CD4-positive, alpha-beta T cell treated with Interferon alpha-2 for 1 hour (primary cell): ENCODE measurements at regions not wholly inside any gene's neighbourhood (a gene's known extent, or its start where the extent isn't known, plus 50 kb on each side); places are given as distances from the start of the nearest gene placed in this dataset.

ENCODE experiments used
- DNase-seq, 2 donors: peaks; one replicate each; pipeline ENCODE4 v3.0.0-alpha.2; 2020 to 2022

DNA sequence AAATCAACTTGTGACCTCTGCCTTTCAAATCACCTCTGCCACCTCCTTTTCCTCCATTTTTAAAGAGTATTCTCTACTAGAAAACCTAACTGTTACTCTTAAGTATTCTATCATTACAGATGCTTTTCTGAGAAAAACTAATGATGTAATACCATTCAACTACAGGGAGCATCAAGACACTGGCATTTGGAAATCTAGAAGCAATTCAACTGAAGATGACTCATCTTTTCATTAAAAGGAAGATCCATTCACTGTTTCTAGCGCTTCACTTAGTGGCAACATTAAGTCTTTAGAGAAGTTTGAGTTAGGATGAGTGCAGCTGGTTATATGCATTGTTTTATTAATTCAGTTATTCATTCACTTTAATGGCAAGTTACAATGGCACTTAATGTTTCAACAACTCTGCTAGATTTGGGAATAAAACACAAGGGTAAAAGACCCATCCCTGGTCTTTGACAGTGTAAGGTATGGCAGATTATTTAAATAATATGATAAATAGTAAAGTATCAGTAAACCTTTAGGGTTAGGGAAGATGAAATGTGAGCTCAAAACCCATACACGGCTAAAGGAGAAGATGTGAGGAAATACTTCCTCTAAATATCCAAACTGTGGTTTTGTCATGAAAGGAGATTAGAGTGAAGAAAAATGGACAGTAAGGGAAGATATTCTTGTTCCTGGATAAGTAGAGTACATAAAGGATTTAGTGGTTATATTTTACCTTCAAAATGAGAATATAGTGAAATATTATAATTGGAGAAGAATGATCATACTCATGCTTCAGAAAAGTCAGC lies 61.7 kb downstream of the KCNJ2 start:
- DNase-seq: no peak

DNA sequence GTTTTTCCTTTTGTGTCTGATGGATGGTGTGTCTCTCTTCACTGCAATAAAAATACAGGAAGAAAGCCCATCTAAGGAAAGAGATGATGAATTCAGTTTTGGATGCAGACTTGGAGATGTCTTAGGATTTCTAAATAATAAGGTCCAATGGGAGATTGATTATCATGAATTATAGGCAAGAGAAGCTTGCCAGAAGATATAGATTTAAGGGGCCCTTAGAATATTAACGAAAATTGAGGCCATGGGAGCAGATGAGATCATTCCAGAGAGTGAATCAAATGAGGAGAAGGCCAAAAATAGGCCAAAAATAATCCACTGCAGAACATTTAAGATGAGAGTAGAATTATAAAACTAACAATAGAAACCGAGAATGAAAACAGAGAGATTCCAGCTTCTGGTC lies 63.1 kb downstream of the KCNJ2 start:
- no peak for DNase-seq

DNA sequence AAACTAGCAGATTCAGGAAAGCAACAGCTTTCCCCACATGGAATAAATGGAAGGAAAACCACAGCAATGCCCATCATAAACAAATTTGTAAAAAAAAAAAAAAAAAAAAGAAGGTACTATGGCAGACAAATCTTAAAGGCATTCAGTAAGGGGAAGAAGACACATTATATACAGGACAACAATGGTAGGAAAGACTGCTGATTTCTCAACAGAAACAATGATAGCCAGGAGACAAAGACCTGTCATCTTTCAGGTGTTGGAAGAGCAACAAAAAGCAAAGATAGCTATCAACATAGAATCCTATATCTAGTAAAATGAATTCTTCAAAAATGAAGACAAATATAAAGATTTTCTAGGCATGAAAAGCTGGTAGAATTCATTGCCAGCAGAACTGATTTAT lies 65.9 kb downstream of the KCNJ2 start:
- DNase-seq: no peak

DNA sequence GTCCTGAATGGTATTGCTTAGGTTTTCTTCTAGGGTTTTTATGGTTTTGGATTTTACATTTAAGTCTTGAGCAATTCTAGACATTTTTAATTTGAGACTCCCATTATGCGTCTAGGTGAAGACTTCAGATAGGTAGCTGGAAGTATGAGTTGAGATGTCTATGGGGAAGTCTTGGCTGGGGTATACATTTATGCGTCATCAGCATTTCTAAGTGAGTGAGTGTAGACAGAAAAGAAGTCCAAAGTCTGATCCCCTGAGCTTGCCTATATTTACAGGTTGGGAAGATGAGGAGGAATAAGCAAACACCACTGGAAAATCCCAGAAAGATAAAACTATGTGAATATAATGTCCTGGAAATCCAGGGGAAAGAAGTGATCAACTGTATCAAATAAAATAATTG lies 68.9 kb downstream of the KCNJ2 start:
- no peak for DNase-seq

DNA sequence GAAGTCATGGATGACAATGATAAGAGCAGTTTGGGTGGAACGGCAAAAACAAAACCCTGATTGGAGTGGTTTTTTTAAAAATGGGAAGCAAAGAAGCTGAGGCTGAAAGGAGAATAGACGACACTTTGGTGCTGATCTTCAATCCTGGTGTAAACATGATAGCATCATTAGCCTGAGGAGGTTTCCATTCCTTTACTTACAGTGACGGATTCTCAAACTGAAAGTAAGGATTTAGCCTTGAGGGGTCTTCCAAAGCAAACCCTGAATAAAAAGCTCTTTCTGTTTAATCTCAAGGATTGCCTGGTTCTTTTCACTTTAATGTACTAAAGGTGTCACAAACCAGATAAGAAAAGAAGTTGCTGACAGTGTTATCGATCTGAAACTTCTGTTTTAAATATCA lies 69.3 kb downstream of the KCNJ2 start:
- no peak for DNase-seq

DNA sequence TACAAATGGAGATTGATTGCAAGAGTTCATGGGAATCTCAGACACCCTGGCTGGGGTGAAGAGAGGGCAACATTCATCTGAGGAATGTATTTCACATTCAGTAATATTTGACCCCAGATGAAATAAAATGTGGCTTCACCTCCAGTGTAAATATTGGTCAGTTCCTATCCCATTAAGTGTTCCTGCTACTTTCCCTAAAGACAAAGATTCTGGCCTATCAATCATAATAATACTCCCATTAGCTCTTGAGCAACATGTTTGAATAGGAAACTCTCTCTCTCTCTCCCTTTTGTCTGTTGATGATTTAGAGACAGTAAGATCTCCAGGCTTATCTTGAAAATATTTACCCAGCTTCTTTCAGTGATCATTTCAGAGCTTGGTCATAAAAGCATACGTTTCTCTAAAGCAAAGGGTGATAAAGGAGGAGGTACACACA lies 70.1 kb downstream of the KCNJ2 start:
- no peak for DNase-seq

DNA sequence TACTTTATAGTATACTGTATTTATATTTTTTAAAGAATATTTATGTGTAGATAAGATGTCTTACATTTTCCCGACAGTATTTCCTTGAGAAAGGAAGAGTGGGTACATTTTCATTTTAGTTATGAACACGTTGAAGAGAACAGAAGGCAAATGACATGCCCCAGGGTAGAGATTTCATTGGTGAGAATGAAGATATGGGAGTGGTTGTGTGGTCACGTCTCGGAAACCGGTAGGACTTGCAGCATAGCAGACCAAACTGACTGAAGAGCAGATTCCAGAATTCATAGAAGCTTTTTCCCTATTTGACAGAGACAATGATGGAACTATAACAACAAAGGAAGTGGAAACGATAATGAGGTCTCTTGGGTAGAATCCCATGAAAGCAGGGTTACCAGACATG lies 71.7 kb downstream of the KCNJ2 start:
- no peak for DNase-seq

DNA sequence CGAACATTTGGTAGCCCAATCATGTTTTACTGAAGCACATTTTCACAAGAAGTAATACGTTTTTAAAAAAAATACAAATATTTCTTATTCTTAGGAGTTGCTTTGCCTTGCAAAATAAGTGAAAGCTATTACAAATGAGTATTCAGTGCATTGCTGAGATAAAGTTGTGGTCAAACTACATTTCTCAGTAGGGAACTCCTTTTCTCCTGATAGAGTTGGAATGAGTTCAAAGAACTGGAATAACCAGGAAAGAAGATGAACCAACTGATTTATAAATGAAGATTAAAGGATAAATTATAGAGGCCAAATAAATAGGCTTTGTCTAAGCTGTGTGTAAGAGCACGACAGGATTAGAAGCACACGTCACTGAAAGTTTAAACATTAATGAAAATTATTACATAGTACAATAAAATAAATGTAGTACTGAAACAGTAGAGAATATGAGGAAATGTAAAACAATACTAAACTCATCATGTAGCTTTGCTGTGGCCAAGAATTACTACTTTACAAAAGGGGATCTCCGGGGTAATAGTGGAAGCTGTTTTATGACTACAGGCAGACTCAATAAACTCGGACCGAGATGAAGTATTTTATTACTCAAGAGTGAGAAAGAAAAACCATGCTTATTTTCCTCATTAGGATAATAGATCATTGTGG lies 73.6 kb downstream of the KCNJ2 start:
- no peak for DNase-seq

DNA sequence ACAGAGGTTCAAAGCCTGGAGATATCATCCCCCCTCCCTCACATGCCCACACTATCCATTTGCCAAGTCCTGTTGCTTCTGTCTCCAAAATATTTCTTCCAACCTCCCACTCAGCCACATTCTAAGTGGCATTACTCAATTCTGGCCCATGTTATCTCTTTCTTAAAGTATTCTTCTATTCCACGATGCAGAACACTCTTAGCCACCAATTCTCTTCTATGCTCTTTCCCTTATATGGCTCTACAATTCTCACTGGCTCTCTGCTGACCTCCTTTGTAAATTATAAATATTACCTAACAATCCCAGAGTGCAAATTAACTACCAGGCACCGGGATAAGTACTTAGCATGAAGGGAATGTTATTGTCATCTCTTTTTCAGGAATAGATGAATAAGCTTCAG lies 82.4 kb downstream of the KCNJ2 start:
- no peak for DNase-seq

DNA sequence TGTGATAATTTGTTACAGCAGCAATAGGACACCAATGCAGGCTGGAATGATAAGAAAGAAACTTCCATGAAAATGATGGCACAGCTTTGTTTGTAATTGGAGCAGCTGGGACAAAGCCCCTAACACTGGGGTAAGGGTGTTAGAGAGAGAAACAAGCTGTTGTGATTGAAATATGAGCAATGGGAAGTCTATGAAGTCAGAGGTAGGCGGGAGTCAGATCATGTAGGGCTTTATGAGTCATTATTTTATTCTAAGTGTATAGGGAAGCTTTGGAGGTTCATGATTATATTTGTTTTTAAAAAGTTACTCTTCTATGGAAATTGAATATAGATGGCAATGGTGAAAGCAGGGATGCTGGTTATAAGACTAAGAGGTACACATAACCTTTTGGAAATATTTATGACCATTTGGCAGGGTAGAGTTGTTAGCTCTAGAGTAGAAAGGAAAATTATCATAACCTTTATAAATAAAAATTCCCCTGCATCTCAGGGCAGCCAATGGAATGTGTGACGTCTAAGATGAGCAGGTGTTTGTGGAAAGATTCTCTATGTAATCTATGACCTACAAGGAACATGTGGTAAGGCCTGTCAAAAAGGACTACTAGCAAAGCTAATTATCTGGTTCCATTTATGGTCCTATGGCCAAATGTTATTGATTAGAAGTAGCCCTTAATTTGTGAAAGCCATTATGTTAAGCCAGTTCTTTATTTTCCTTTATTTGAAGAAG lies 85.6 kb downstream of the KCNJ2 start:
- DNase-seq: no peak

DNA sequence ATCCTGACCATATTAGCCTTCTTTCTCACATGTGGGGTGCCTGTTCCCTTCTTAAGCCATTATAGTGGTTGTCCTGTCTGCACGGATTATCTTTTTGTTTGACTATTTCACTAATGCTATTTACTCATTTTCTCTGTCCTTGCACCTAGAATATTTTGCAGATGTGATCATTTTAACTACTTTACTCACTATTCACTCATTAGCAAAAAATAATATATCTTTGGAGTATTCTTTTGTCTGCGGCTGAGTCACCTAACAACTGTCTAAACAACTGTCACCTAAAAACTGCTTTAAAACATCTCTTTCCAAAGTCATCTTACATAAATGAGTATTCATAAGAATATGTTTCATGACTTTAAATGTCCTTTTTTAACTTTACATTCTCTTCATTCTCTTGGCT lies 87.4 kb downstream of the KCNJ2 start:
- DNase-seq: no peak

DNA sequence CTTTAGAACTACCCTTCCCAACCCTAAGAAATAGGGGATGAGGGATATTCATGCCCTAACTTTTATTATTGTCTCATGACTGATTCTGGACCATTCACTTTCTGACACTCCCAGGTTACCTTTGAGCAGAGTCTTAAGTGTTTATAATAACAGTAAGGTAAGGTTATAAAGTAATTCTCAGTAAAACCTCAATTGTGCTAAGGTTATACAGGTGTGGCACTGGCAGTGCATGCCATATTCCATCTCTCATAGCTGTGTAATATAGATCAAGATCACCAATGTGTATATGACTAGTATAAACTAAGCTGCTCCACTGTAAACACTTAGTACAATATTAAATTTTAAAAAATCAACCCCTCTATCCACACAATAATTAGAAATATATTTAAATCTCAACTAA lies 89.1 kb downstream of the KCNJ2 start:
- DNase-seq: no peak

DNA sequence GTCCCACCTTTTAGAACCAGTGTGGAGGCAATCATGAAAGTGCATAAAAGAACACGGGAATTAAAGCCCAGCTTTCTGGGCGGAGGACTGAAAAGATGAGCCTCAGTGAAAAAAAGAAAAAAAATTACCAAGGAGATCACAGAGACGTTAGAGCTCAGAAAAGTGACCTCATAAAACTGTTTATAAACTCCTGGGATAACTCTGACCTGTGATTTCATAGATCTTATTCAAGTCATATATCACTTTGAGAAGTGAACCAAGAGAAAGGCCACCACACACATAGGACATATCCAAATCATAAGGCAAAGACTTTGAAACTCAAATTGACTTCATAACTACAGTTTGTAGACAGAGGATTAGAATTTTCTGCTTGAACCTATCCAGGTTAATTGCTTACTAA lies 90.1 kb downstream of the KCNJ2 start:
- no peak for DNase-seq

DNA sequence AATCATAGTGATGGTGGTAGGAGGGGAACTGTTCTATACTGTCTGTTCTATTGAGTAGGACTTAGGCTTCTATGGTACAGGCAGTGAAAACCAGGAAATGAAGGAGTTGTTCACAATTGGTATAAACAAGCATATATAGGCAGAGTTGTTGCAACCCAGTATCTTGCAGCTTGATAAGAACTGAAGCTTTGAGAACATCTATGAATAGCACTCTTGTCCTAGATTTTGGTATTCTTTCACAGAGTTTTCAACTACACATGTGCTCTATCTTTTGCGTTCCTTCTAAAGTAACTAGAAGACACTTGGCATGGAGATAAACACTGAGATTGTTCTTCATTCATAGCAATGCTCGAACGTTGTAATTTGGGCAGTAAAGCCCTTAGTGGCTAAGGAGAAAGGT lies 91.8 kb downstream of the KCNJ2 start:
- DNase-seq: no peak

DNA sequence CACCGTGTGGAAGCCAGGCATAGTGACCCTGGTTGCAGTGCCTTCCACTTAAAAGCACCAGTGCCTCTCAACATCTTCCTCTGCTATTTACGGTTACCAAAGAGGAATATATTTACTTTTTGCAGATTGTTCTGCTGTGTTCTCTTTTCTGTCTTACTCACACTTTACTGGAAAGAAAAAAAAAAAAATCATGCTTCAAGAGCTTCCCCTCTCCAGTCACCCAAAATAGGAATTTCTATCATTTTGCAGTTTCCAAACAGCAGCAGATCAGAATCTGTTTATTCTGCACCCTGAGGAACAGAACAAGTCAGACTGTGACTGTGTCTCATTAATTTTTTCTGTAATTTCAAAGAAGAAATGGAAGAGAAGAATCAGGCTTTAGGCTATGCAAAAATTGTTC lies 96.1 kb downstream of the KCNJ2 start:
- no peak for DNase-seq

DNA sequence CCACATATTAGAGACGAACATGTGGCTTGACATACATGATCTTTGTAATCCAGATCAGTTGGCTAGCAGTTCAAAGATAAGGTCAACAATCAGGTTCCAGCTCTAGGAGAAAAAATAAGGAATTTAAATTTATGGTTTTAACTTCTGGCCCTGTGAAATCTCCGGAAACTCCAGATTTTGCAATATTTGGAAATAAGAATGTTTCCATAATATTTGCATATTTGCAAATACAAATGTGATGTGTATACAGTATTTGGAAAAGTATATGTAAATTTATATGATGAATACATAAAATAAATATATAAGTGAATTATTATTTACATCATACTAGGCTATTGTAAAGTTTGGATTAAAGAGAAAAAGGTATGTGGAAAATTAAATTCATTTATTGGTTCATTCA lies 97.1 kb downstream of the KCNJ2 start:
- DNase-seq: no peak

DNA sequence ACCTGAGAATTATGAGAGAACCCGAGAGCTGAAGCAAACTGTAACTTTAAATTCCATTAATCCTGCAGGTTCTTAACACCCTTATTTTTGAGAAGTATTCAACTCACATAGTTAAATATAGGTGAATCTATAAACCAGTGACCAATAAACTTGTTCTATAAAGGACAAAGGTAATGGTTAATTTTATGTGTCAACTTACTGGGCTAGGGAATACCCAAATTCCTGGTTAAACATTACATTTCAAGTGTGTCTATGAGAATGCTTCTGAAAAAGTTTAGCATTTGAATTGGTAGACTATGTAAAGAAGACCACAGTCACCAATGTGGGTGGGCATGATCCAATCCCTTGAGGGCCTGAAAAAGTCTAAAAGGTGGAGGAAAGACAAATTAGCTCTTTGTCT lies 99.1 kb downstream of the KCNJ2 start:
- DNase-seq: no peak

DNA sequence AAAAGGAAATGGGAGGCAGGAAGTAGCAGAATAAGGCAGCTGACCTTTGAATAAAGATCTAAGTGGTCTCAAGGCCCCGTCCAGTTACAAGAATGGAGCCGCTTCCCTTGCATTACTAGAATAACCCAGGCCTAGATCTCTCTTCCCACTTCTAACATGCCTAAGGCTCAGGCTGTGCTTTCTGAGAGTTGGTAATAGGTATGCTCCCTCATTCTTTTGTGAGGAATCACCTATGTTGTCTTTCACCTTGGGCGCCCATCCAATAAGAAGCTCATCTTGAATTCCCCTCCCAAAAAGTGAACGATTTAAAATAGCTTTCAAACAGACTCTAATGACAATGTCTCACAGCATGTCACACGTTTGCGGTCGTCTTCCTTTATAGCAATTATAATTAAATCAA lies 101.2 kb downstream of the KCNJ2 start:
- DNase-seq: no peak

DNA sequence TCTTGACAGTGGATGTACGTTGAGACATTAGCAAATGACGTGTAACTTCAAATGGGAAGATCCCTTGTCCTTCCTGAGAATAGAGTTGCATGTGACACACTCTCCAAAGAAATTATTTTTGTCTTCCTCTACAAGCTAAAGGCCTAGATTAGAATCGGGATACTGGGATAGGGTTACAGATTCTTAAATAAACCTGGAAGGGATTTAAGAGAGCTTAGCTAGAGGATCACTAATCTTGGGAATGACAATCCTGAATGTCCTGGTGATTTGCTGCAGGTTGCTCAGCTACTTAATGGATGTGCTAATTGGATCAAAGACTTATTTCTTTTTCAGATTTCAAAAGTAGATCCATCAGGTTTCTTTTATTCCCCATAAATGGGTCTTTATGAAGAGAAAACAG lies 101.9 kb downstream of the KCNJ2 start:
- DNase-seq: no peak

DNA sequence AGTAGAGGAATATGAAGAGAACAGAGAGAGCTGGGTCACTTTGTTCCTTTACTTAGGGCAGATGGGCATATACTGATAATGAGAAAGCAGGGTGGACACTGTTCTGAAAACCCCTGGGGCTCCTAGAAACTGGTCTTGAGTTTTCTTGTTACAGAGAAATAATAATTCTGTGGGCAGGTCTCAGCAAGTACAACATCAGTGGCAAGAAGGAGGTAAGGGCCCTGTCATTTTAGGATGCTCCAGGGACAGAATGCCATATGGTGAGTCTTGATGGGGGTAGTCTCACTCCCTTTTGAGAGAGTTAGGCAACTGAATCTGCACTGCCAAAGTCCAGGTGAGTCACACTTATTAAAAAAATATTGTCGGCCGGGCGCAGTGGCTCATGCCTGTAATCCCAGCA lies 102.3 kb downstream of the KCNJ2 start:
- DNase-seq: no peak

DNA sequence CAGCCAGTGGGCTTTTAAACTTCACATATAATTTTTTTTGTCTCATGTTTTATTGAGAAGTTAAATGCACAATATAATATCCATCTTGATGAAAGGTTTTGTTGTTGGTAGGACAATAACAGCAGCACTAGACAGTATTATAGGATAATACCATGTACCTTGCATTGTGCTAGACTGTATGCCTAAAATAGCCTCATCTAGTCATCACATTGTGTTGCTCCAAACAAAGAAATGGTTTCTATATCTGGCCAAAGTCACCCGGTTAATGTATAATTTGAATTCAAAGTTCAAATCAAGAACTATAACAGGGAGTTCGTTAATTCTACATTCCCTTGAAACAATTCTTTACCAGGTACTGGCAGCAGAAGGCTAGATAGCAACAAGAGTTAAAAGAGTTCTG lies 104.9 kb downstream of the KCNJ2 start:
- DNase-seq: no peak

DNA sequence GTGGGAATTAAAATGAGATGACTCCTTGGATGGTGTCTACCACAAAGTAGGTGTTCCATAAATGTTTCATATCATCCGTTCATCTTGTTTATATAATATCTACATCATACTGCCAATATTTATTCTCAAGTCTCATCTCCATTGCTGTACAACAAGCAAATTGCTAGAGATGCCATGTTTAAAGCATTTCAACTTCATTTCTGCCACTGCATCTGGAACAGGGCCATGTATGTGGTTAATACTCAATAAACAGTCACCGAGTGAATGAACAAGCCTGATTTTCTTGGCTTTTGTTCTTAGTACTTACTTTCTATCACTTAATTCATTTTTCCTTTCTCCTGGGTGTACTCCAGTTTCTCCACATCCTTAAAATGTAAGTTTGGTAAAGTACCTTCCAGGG lies 107.6 kb downstream of the KCNJ2 start:
- no peak for DNase-seq

DNA sequence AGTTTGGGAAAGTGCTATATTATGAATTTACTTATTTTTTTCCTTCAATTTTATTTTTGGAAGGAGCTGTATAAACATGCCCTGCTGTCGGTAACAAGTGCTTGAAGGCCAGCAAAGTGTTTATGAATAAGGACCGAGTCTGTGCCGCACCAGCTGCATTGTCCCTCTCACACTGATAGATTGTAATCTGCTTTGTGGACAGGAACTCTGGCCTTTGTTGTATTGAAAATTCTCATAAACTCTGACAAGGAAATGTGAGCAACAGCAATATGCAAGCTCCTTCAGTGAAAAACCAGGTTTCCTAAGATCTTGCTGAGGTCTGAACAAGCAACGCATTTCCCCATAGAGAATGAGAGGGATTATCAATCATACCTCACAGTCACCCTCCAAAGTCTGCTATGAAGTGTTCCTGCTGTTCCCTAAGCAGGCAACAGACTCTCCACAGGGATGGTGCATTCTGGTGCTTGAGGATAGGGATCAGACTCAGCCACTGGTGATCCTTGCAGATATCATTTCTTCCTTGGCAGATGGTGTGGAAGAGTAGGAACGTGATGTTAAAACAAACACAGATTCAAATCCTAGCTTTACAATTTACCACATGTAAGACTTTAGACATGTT lies 109.6 kb downstream of the KCNJ2 start:
- DNase-seq: no peak

DNA sequence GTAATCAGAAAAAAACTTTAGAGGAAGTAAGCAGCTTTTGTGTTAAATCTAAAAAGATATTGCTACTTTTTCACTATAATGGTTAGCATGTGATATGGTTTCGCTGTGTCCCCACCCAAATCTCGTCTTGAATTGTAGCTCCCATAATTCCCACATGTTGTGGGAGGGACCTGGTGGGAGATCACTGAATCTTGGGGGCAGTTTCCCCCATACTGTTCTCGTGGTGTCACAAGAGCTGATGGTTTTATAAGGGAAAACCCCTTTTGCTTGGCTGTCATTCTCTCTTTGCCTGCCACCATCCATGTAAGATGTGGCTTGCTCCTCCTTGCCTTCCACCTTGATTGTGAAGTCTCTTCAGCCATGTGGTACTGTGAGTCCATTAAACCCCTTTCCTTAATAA lies 117.1 kb downstream of the KCNJ2 start:
- peak in 1 of 2 donors; percentile 4 for DNase-seq
